Hepatocyte (in vitro differentiated cells): ENCODE measurements at regions not wholly inside any gene's neighbourhood (a gene's known extent, or its start where the extent isn't known, plus 50 kb on each side); places are given as distances from the start of the nearest gene placed in this dataset.

Experiments
- DNase-seq: peaks from one replicate; pipeline ENCODE4 v3.0.0-alpha.2; 2016; ENCODE audit warnings: low spot score
- H2AFZ ChIP-seq: fragments of 200-600 bp; sonication (generic); 2 replicates; pipeline ENCODE4 v1.6.0; 2016; ENCODE audit warnings: antibody characterized with exemption, mild to moderate bottlenecking
- H3K27ac ChIP-seq: fragments of 200-600 bp; sonication (generic); 2 replicates; pipeline ENCODE4 v1.5.1; 2016; ENCODE audit warnings: mild to moderate bottlenecking
- H3K27me3 ChIP-seq: fragments of 200-600 bp; sonication (generic); 2 replicates; pipeline ENCODE4 v1.6.1; 2016
- H3K36me3 ChIP-seq: fragments of 200-600 bp; sonication (generic); replicated peaks from 2 replicates; pipeline ENCODE4 v1.5.1; 2016; ENCODE audit warnings: low read depth; ENCODE audit not compliant: insufficient read depth
- H3K4me1 ChIP-seq: fragments of 200-600 bp; sonication (generic); 2 replicates; pipeline ENCODE4 v1.5.1; 2016; ENCODE audit warnings: mild to moderate bottlenecking, moderate library complexity; ENCODE audit not compliant: insufficient read depth
- H3K4me2 ChIP-seq: fragments of 200-600 bp; sonication (generic); 2 replicates; pipeline ENCODE4 v1.6.0; 2016
- H3K4me3 ChIP-seq: fragments of 200-600 bp; sonication (generic); 2 replicates; pipeline ENCODE4 v1.5.1; 2016; ENCODE audit warnings: mild to moderate bottlenecking
- H3K79me2 ChIP-seq: fragments of 200-600 bp; sonication (generic); 2 replicates; pipeline ENCODE4 v1.6.0; 2017; ENCODE audit warnings: mild to moderate bottlenecking
- H3K9me2 ChIP-seq: fragments of 200-600 bp; sonication (generic); replicated peaks from 2 replicates; pipeline ENCODE4 v1.6.0; 2017; ENCODE audit warnings: mild to moderate bottlenecking; ENCODE audit not compliant: insufficient read depth
- H3K9me3 ChIP-seq: fragments of 200-600 bp; sonication (generic); 2 replicates; pipeline ENCODE4 v1.5.1; 2016; ENCODE audit warnings: low read depth, mild to moderate bottlenecking
- H4K20me1 ChIP-seq: fragments of 200-600 bp; sonication (generic); 2 replicates; pipeline ENCODE4 v1.6.0; 2016; ENCODE audit warnings: mild to moderate bottlenecking; ENCODE audit not compliant: insufficient read depth, poor library complexity, severe bottlenecking
- CTCF ChIP-seq: fragments of 200-600 bp; sonication (generic); IDR thresholded peaks from 2 replicates; pipeline ENCODE4 v1.5.1; 2016; ENCODE audit warnings: antibody characterized with exemption, mild to moderate bottlenecking; ENCODE audit not compliant: poor library complexity
- EZH2 ChIP-seq: fragments of 200-600 bp; sonication (generic); IDR thresholded peaks from 2 replicates; pipeline ENCODE4 v1.6.1; 2016; ENCODE audit warnings: antibody characterized with exemption, mild to moderate bottlenecking, borderline replicate concordance
- EZH2phosphoT487 ChIP-seq: fragments of 200-600 bp; sonication (generic); IDR thresholded peaks from one replicate; pipeline ENCODE4 v1.6.1; 2018; ENCODE audit warnings: antibody characterized with exemption, mild to moderate bottlenecking, low read depth, moderate library complexity; ENCODE audit not compliant: unreplicated experiment, severe bottlenecking
- WGBS: methylation state at CpG from one replicate; pipeline ENCODE4 v1.1.6; 2016; ENCODE audit warnings: low lambda C conversion rate; ENCODE audit errors: missing lambda C conversion rate; 5-methylcytosine and 5-hydroxymethylcytosine counted together

GRCh38 chr4:83768146-83768545 lies 232.2 kb downstream of the GPAT3 start:
- Histone ChIP-seq H3K36me3 (no peaks in the 10 kb centered on the region), H3K79me2 (no peaks in the 10 kb centered on the region), H3K9me2 (no peaks in the 10 kb centered on the region), H3K9me3 (no peaks in the 10 kb centered on the region), H3K4me2 (no peak overlapping the region), H3K27ac (no peak overlapping the region), H4K20me1 (no peaks in the 10 kb centered on the region), H3K27me3 (peaks cover 5% of the 10 kb centered on the region), H2AFZ (no peak overlapping the region), H3K4me1 (no peaks in the 10 kb centered on the region), H3K4me3 (no peak overlapping the region)
- no peak for DNase-seq
- WGBS = 87% methylated on average over 5 of the region's 5 CpGs
- TF ChIP-seq CTCF = no peak
- no peak for TF ChIP-seq EZH2

GRCh38 chr4:83767067-83767466 lies 231.2 kb downstream of the GPAT3 start:
- no peak overlapping the region for H3K27ac ChIP-seq
- no peaks in the 10 kb centered on the region for H3K9me3 ChIP-seq
- 98% methylated on average over 2 of the region's 2 CpGs for WGBS
- H2AFZ ChIP-seq = no peak overlapping the region
- no peaks in the 10 kb centered on the region for H3K79me2 ChIP-seq
- H3K27me3 ChIP-seq = peaks cover 5% of the 10 kb centered on the region
- H3K4me3 ChIP-seq = no peak overlapping the region
- no peak overlapping the region for H3K4me2 ChIP-seq
- no peaks in the 10 kb centered on the region for H3K4me1 ChIP-seq
- TF ChIP-seq EZH2phosphoT487 (no peak), EZH2 (no peak), CTCF (no peak)
- H3K36me3 ChIP-seq = no peaks in the 10 kb centered on the region
- H4K20me1 ChIP-seq = no peaks in the 10 kb centered on the region
- no peaks in the 10 kb centered on the region for H3K9me2 ChIP-seq
- no peak for DNase-seq

- Histone ChIP-seq H3K79me2 (no peaks in the 10 kb centered on the region), H2AFZ (no peak overlapping the region), H3K9me2 (no peaks in the 10 kb centered on the region), H3K36me3 (no peaks in the 10 kb centered on the region), H3K4me3 (no peak overlapping the region), H3K27ac (no peak overlapping the region), H3K9me3 (no peaks in the 10 kb centered on the region), H3K27me3 (no peaks in the 10 kb centered on the region), H3K4me2 (no peak overlapping the region), H4K20me1 (no peaks in the 10 kb centered on the region), H3K4me1 (no peaks in the 10 kb centered on the region)
- 88% methylated on average over 5 of the region's 5 CpGs for WGBS
- DNase-seq = no peak
- no peak for TF ChIP-seq CTCF
- TF ChIP-seq EZH2 = no peak
- TF ChIP-seq EZH2phosphoT487 = no peak
Observed at GRCh38 chr4:83759611-83760010, 223.7 kb downstream of the GPAT3 start.

GRCh38 chr4:83758285-83758684 lies 222.4 kb downstream of the GPAT3 start:
- no peaks in the 10 kb centered on the region for H3K9me3 ChIP-seq
- TF ChIP-seq EZH2phosphoT487 (no peak), CTCF (no peak), EZH2 (no peak)
- no peaks in the 10 kb centered on the region for H3K9me2 ChIP-seq
- H4K20me1 ChIP-seq = no peaks in the 10 kb centered on the region
- no peaks in the 10 kb centered on the region for H3K4me1 ChIP-seq
- H3K27ac ChIP-seq = no peak overlapping the region
- WGBS = 90% methylated on average over 1 of the region's 1 CpG
- no peaks in the 10 kb centered on the region for H3K79me2 ChIP-seq
- H3K4me2 ChIP-seq = no peak overlapping the region
- H3K4me3 ChIP-seq = no peak overlapping the region
- H3K27me3 ChIP-seq = no peaks in the 10 kb centered on the region
- no peak for DNase-seq
- no peaks in the 10 kb centered on the region for H3K36me3 ChIP-seq
- no peak overlapping the region for H2AFZ ChIP-seq
